ENCODE measurements at regions not wholly inside any gene's neighbourhood (a gene's known extent, or its start where the extent isn't known, plus 50 kb on each side); places are given as distances from the start of the nearest gene placed in this dataset.

DNA sequence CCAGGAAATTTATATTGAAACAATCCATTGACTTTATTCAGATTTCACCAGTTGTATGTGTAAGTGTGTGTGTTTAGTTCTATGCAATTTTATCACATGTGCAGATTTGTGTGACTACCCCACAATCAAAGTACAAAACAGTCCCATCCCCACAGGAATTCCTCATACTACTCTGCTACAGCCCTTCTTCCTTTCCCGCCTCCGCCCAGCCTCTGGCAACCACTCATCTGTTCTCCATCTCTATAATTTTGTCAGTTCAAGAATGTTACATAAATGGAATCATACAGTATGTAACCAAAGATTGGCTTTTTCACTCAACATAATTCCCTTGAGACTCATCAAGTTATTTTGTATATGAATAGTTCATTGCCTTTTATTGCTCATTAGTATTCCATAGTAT lies 289.1 kb downstream of the GADD45G start:
- Histone ChIP-seq H3K9me3 (ENCODE audit: control insufficient read depth, insufficient read depth, low read depth, low read length) (no peaks in the 10 kb centered on the region), H3K27ac (ENCODE audit: extremely low read depth, low read depth, low read length) (no peak overlapping the region), H3K4me3 (ENCODE audit: low read depth, low read length) (no peak overlapping the region), H3K36me3 (ENCODE audit: control insufficient read depth in 2 of 2, insufficient read depth in 1 of 2, low read length in 2 of 2) (no peaks in the 10 kb centered on the region), H3K4me1 (ENCODE audit: control insufficient read depth, insufficient read depth, low read length) (no peaks in the 10 kb centered on the region)
- TF ChIP-seq ZNF214 (tag by site-specific recombination; IDR thresholded peaks at IDR 0.05; ENCODE audit: borderline replicate concordance) (no peak), GFI1B (tag by site-specific recombination; IDR thresholded peaks at IDR 0.05) (no peak), ZBTB26 (tag by site-specific recombination; optimal IDR thresholded peaks at IDR 0.05) (no peak), ZNF596 (tag by site-specific recombination; IDR thresholded peaks at IDR 0.05) (no peak), ZNF544 (tag by site-specific recombination; IDR thresholded peaks at IDR 0.05) (no peak)
- TF ChIP-seq, protein P1, sequence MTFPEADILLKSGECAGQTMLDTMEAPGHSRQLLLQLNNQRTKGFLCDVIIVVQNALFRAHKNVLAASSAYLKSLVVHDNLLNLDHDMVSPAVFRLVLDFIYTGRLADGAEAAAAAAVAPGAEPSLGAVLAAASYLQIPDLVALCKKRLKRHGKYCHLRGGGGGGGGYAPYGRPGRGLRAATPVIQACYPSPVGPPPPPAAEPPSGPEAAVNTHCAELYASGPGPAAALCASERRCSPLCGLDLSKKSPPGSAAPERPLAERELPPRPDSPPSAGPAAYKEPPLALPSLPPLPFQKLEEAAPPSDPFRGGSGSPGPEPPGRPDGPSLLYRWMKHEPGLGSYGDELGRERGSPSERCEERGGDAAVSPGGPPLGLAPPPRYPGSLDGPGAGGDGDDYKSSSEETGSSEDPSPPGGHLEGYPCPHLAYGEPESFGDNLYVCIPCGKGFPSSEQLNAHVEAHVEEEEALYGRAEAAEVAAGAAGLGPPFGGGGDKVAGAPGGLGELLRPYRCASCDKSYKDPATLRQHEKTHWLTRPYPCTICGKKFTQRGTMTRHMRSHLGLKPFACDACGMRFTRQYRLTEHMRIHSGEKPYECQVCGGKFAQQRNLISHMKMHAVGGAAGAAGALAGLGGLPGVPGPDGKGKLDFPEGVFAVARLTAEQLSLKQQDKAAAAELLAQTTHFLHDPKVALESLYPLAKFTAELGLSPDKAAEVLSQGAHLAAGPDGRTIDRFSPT (tag by site-specific recombination; IDR thresholded peaks at IDR 0.05), result no peak
- TF ChIP-seq, protein P2, sequence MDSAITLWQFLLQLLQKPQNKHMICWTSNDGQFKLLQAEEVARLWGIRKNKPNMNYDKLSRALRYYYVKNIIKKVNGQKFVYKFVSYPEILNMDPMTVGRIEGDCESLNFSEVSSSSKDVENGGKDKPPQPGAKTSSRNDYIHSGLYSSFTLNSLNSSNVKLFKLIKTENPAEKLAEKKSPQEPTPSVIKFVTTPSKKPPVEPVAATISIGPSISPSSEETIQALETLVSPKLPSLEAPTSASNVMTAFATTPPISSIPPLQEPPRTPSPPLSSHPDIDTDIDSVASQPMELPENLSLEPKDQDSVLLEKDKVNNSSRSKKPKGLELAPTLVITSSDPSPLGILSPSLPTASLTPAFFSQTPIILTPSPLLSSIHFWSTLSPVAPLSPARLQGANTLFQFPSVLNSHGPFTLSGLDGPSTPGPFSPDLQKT (IDR thresholded peaks at IDR 0.05; ENCODE audit: borderline replicate concordance, low read depth, low read length), result no peak
- CTCF ChIA-PET, result no interaction called here
- POLR2A ChIA-PET, result interaction anchor here (0.6 kb wide), 1 partner anchor 69 kb away, joined by 6 read pairs; no protein-coding TSS in a partner anchor

DNA sequence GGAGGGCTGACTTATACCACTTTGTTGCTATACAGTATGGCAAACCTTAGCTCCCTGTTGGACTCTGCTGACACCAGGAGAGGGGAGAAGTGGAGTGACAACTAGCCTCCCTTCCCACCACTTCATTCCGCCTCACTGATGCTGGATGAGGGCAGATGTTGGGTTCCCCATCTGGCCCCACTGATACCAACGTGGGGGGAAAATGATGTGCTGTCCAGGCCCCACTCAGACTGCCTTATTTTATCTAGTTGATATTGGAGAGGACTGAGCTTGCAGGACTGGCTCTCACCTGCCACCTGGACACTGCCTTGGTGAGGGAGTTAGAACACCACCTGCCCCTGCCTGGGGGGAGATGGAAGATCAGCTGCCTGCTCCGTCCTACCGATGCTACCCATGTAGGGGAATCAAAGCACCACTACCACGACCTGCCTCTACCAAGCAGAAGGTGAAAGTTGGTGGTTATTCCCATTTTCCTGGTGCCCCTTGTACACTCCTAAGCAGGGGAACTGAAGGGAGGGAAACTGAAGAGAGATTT lies 292.1 kb downstream of the GADD45G start:
- Histone ChIP-seq H3K4me3 (ENCODE audit: low read depth, low read length) (no peak overlapping the region), H3K9me3 (ENCODE audit: control insufficient read depth, insufficient read depth, low read depth, low read length) (no peaks in the 10 kb centered on the region), H3K36me3 (ENCODE audit: control insufficient read depth in 2 of 2, insufficient read depth in 1 of 2, low read length in 2 of 2) (no peaks in the 10 kb centered on the region), H3K27ac (ENCODE audit: extremely low read depth, low read depth, low read length) (no peak overlapping the region), H3K4me1 (ENCODE audit: control insufficient read depth, insufficient read depth, low read length) (no peaks in the 10 kb centered on the region)
- ChIA-PET CTCF (interaction anchor here (0.7 to 1.0 kb wide), 2 partner anchors 22 to 205 kb away, joined by 3 to 4 read pairs; no protein-coding TSS in a partner anchor), POLR2A (no interaction called here)
- no peak for TF ChIP-seq ZNF530 (tag by site-specific recombination; IDR thresholded peaks at IDR 0.05; ENCODE audit: low read depth)
- TF ChIP-seq ZNF776 (tag by site-specific recombination; IDR thresholded peaks at IDR 0.05; ENCODE audit: borderline replicate concordance), result no peak
- no peak for TF ChIP-seq ZNF549 (tag by site-specific recombination; IDR thresholded peaks at IDR 0.05)
- TF ChIP-seq KLF8 (tag by site-specific recombination; IDR thresholded peaks at IDR 0.05), result no peak
- TF ChIP-seq ZNF785 (tag by site-specific recombination; IDR thresholded peaks at IDR 0.05), result no peak
- TF ChIP-seq ZNF433 (tag by site-specific recombination; IDR thresholded peaks at IDR 0.05; ENCODE audit: low read depth), result no peak
- TF ChIP-seq HOXD13 (CRISPR knock-in tag; IDR thresholded peaks at IDR 0.05; ENCODE audit: borderline replicate concordance), result no peak
- TF ChIP-seq ZNF280D (tag by site-specific recombination; IDR thresholded peaks at IDR 0.05), result no peak
- TF ChIP-seq ZNF132 (tag by site-specific recombination; IDR thresholded peaks at IDR 0.05; ENCODE audit: borderline replicate concordance), result no peak
- TF ChIP-seq ZNF138 (tag by site-specific recombination; IDR thresholded peaks at IDR 0.05; ENCODE audit: borderline replicate concordance), result no peak
- TF ChIP-seq MEIS1 (CRISPR knock-in tag; IDR thresholded peaks at IDR 0.05; ENCODE audit: borderline replicate concordance), result no peak
- TF ChIP-seq, protein P3, sequence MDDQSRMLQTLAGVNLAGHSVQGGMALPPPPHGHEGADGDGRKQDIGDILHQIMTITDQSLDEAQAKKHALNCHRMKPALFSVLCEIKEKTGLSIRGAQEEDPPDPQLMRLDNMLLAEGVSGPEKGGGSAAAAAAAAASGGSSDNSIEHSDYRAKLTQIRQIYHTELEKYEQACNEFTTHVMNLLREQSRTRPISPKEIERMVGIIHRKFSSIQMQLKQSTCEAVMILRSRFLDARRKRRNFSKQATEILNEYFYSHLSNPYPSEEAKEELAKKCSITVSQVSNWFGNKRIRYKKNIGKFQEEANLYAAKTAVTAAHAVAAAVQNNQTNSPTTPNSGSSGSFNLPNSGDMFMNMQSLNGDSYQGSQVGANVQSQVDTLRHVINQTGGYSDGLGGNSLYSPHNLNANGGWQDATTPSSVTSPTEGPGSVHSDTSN (CRISPR knock-in tag; IDR thresholded peaks at IDR 0.05), result no peak
- no peak for TF ChIP-seq ZNF629 (tag by site-specific recombination; IDR thresholded peaks at IDR 0.05)
- no peak for TF ChIP-seq ZNF645 (tag by site-specific recombination; IDR thresholded peaks at IDR 0.05)
- TF ChIP-seq ZNF404 (tag by site-specific recombination; IDR thresholded peaks at IDR 0.05), result no peak
